ENCODE measurements at regions not wholly inside any gene's neighbourhood (a gene's known extent, or its start where the extent isn't known, plus 50 kb on each side); places are given as distances from the start of the nearest gene placed in this dataset.

DNA sequence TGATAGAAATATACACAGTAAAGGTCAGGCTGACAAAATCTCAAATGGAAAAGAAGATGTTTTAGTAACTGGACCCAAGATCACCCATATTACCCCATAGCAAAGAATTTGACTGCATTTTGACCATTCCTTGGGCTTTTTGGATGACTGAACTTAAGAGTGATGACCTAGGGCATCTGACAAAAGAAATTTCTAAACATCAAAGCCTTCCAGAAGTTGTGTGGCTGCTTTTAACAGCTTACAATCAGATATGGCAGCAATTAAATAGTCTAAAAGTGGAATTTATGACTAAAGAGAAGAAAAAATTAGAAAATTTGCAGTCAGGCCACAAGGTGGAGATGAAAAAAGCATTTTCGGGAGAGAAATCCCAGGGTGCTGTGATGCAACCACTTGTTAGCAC is 563.0 kb downstream of the RERGL start:
- Histone ChIP-seq H2AFZ (ENCODE audit: low read depth, low read length) (no peak overlapping the region), H3K9me1 (ENCODE audit: control insufficient read depth, insufficient read depth, low read length) (no peaks in the 10 kb centered on the region), H3K27ac (ENCODE audit: extremely low read depth, low read depth, low read length) (no peak overlapping the region), H3K36me3 (ENCODE audit: control insufficient read depth, insufficient read depth, low read length) (no peaks in the 10 kb centered on the region), H3K4me1 (replicated peaks in 1 of 2; ENCODE audit: control insufficient read depth in 2 of 2, insufficient read depth in 2 of 2, low read length in 2 of 2) (no peaks in the 10 kb centered on the region), H3K27me3 (ENCODE audit: control insufficient read depth in 2 of 2, insufficient read depth in 2 of 2, low read length in 2 of 2) (no peaks in the 10 kb centered on the region), H3K79me2 (ENCODE audit: control insufficient read depth, insufficient read depth, low read length) (no peaks in the 10 kb centered on the region), H3K9ac (ENCODE audit: insufficient read depth in 1 of 2, low read depth in 2 of 2, low read length in 2 of 2) (no peak overlapping the region), H4K20me1 (replicated peaks; ENCODE audit: control insufficient read depth, insufficient read depth, low read length) (no peaks in the 10 kb centered on the region), H3K9me3 (replicated peaks; ENCODE audit: control insufficient read depth, insufficient read depth, low read depth, low read length) (no peaks in the 10 kb centered on the region), H3K4me2 (ENCODE audit: insufficient read depth, low read length) (no peak overlapping the region), H3K4me3 (no peak overlapping the region)
- WGBS (ENCODE audit: insufficient coverage, low coverage, missing lambda C conversion rate): 0% methylated on average over 1 of the region's 1 CpG
- CTCF ChIA-PET (ENCODE audit: low intra/inter-chr PET ratio): no interaction called here
- ATAC-seq (no peak), FAIRE-seq (no peak), DNase-seq (ENCODE audit: extremely low read depth in 1 of 4, low spot score in 3 of 4) (no peak)
- intact Hi-C loops (cut with micrococcal nuclease) (no loop called here), in situ Hi-C loops (cut with MboI) (no loop called here)
- POLR2A ChIA-PET: no interaction called here
- BruUV-seq (replicated peaks): no TSS peak
- TF ChIP-seq, protein P1, sequence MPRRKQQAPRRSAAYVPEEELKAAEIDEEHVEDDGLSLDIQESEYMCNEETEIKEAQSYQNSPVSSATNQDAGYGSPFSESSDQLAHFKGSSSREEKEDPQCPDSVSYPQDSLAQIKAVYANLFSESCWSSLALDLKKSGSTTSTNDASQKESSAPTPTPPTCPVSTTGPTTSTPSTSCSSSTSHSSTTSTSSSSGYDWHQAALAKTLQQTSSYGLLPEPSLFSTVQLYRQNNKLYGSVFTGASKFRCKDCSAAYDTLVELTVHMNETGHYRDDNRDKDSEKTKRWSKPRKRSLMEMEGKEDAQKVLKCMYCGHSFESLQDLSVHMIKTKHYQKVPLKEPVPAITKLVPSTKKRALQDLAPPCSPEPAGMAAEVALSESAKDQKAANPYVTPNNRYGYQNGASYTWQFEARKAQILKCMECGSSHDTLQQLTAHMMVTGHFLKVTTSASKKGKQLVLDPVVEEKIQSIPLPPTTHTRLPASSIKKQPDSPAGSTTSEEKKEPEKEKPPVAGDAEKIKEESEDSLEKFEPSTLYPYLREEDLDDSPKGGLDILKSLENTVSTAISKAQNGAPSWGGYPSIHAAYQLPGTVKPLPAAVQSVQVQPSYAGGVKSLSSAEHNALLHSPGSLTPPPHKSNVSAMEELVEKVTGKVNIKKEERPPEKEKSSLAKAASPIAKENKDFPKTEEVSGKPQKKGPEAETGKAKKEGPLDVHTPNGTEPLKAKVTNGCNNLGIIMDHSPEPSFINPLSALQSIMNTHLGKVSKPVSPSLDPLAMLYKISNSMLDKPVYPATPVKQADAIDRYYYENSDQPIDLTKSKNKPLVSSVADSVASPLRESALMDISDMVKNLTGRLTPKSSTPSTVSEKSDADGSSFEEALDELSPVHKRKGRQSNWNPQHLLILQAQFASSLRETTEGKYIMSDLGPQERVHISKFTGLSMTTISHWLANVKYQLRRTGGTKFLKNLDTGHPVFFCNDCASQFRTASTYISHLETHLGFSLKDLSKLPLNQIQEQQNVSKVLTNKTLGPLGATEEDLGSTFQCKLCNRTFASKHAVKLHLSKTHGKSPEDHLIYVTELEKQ (CRISPR knock-in tag; IDR thresholded peaks at IDR 0.05): no peak
- no peak for TF ChIP-seq YY1 (IDR thresholded peaks at IDR 0.05; ENCODE audit: borderline replicate concordance in 1 of 3, control insufficient read depth in 1 of 3, extremely low read depth in 1 of 3, insufficient read depth in 3 of 3, insufficient read length in 1 of 3, insufficient replicate concordance in 2 of 3, low read depth in 1 of 3, low read length in 2 of 3)
- TF ChIP-seq, protein P2, sequence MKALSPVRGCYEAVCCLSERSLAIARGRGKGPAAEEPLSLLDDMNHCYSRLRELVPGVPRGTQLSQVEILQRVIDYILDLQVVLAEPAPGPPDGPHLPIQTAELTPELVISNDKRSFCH (CRISPR knock-in tag; IDR thresholded peaks at IDR 0.05): no peak
- TF ChIP-seq, protein P2 (tag; IDR thresholded peaks at IDR 0.05): no peak
- no peak for TF ChIP-seq XRCC5 (IDR thresholded peaks at IDR 0.05; ENCODE audit: low read depth, low read length)
- no peak for TF ChIP-seq HLTF (IDR thresholded peaks at IDR 0.05)
- TF ChIP-seq TAF15 (IDR thresholded peaks at IDR 0.05; ENCODE audit: low read depth, low read length): no peak
- no peak for TF ChIP-seq MECOM (CRISPR knock-in tag; IDR thresholded peaks at IDR 0.05)
- TF ChIP-seq PCBP1 (IDR thresholded peaks at IDR 0.05; ENCODE audit: low read depth, low read length, poor library complexity, severe bottlenecking): no peak
- no peak for TF ChIP-seq ZNF589 (CRISPR knock-in tag; IDR thresholded peaks at IDR 0.05; ENCODE audit: low read depth)
- TF ChIP-seq CBX8 (IDR thresholded peaks at IDR 0.05; ENCODE audit: borderline replicate concordance, extremely low read depth, low read depth, low read length, poor library complexity, severe bottlenecking): no peak
- TF ChIP-seq CHD2 (IDR thresholded peaks at IDR 0.05; ENCODE audit: low read depth, low read length): no peak
- no peak for TF ChIP-seq KDM5B (IDR thresholded peaks at IDR 0.05; ENCODE audit: insufficient replicate concordance, low read depth, low read length)

All from K562 (cell line).